8988T (cell line): ENCODE measurements at regions not wholly inside any gene's neighbourhood (a gene's known extent, or its start where the extent isn't known, plus 50 kb on each side); places are given as distances from the start of the nearest gene placed in this dataset.

ENCODE experiments used
- DNase-seq: peaks from one replicate; pipeline ENCODE4 v3.0.0; 2011

DNA sequence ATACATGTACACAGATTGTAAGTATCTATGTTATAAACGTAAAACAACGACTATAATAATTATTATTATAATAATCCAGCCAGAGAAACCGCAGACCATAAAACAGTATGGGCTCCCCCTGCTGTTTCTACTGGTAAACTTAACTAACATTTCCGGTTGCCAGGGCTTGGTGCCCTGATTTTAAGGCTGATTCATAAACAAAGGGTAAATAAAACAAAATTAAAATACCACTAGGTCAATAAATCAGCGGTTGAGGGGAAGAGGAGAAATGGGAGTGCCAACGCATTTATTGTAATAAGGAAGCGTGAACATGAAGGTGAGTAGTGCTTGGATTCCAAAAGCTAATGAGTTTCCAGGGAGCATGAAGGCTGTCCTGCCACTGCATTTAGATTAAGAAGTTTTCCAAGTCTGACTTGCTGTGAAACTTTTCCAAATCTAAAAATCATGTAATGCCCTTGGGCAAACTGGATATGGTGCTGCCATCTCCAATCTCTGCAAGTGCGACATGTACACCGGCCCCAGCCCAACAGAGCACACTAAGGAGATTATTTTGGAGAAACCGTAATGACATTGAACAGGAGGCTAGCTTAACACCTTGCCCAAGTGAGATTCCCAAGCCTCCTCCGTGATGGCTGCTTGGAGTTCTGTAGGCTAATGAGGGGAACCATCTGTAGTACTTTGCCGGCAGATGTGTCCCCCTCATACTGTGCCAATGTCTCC lies 50.7 kb upstream of the HNRNPA3 start:
- no peak for DNase-seq
